ENCODE measurements at regions not wholly inside any gene's neighbourhood (a gene's known extent, or its start where the extent isn't known, plus 50 kb on each side); places are given as distances from the start of the nearest gene placed in this dataset.

DNA sequence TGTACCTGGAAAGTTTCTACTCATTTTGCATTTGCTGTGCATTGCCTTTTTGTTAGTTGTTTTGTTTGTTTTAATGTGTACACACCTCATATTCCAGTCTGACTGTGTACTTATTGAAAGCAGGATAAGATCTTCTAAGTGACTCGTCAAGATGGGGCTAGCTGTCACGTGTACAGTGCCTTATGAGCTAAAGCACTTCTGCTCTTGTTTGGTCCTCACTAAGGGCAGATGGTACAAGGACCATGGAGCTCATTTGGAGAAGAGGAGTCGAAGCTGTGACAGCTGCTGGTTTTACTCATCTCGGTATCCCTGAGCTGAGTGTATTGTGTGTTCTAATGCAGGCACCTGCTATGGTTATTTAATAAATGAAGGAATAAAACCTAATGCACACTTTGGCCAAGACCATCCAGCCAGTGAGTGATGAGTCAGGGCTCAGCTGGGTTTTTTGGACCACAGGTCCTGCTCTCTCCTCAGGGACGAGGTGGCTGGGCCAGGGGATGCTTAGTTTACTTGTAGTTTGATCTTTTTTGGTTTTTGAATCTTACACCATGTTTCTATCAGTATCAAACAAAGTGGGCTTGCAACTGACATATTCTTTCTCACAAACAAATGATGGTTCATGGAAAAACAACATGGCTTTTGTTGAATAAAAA, 152.5 kb upstream of the APCDD1 start:
- TF ChIP-seq, protein P1, sequence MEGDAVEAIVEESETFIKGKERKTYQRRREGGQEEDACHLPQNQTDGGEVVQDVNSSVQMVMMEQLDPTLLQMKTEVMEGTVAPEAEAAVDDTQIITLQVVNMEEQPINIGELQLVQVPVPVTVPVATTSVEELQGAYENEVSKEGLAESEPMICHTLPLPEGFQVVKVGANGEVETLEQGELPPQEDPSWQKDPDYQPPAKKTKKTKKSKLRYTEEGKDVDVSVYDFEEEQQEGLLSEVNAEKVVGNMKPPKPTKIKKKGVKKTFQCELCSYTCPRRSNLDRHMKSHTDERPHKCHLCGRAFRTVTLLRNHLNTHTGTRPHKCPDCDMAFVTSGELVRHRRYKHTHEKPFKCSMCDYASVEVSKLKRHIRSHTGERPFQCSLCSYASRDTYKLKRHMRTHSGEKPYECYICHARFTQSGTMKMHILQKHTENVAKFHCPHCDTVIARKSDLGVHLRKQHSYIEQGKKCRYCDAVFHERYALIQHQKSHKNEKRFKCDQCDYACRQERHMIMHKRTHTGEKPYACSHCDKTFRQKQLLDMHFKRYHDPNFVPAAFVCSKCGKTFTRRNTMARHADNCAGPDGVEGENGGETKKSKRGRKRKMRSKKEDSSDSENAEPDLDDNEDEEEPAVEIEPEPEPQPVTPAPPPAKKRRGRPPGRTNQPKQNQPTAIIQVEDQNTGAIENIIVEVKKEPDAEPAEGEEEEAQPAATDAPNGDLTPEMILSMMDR (tag by site-specific recombination; IDR thresholded peaks at IDR 0.05) = no peak
- no peak for TF ChIP-seq ZNF549 (tag by site-specific recombination; IDR thresholded peaks at IDR 0.05)
- no peak for TF ChIP-seq YY1 (tag by site-specific recombination; IDR thresholded peaks at IDR 0.05)
- no peak for TF ChIP-seq ZNF24 (tag by site-specific recombination; IDR thresholded peaks at IDR 0.05)
- TF ChIP-seq, protein P2, sequence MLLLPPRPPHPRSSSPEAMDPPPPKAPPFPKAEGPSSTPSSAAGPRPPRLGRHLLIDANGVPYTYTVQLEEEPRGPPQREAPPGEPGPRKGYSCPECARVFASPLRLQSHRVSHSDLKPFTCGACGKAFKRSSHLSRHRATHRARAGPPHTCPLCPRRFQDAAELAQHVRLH (tag by site-specific recombination; IDR thresholded peaks at IDR 0.05) = no peak
- TF ChIP-seq, protein P3, sequence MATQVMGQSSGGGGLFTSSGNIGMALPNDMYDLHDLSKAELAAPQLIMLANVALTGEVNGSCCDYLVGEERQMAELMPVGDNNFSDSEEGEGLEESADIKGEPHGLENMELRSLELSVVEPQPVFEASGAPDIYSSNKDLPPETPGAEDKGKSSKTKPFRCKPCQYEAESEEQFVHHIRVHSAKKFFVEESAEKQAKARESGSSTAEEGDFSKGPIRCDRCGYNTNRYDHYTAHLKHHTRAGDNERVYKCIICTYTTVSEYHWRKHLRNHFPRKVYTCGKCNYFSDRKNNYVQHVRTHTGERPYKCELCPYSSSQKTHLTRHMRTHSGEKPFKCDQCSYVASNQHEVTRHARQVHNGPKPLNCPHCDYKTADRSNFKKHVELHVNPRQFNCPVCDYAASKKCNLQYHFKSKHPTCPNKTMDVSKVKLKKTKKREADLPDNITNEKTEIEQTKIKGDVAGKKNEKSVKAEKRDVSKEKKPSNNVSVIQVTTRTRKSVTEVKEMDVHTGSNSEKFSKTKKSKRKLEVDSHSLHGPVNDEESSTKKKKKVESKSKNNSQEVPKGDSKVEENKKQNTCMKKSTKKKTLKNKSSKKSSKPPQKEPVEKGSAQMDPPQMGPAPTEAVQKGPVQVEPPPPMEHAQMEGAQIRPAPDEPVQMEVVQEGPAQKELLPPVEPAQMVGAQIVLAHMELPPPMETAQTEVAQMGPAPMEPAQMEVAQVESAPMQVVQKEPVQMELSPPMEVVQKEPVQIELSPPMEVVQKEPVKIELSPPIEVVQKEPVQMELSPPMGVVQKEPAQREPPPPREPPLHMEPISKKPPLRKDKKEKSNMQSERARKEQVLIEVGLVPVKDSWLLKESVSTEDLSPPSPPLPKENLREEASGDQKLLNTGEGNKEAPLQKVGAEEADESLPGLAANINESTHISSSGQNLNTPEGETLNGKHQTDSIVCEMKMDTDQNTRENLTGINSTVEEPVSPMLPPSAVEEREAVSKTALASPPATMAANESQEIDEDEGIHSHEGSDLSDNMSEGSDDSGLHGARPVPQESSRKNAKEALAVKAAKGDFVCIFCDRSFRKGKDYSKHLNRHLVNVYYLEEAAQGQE (tag by site-specific recombination; IDR thresholded peaks at IDR 0.05) = no peak
